Heart left ventricle (tissue), 16 donors: ENCODE measurements at regions not wholly inside any gene's neighbourhood (a gene's known extent, or its start where the extent isn't known, plus 50 kb on each side); places are given as distances from the start of the nearest gene placed in this dataset.

Experiments used
- ATAC-seq, 4 donors: fragments of 200-7000 bp; cut with Tn5 transposase; one replicate each; pipeline ENCODE4 v1.9.1; 2020 to 2022; ENCODE audit warnings: moderate library complexity in 4 of 4, mild to moderate bottlenecking in 3 of 4, moderate number of reproducible peaks in 1 of 4
- DNase-seq, 5 donors: peaks; one replicate each; pipeline ENCODE4 v3.0.0-alpha.2; 2020
- H3K27ac ChIP-seq, 12 donors: fragments of 200-600 bp; sonication (generic) in 4 of 12; one replicate each; pipeline versions ENCODE4 v1.5.0 to v1.8.0; 2016 to 2022; ENCODE audit warnings: mild to moderate bottlenecking in 2 of 12
- H3K27me3 ChIP-seq, 9 donors: fragments of 200-600 bp; sonication (generic) in 2 of 9; one replicate each; pipeline versions ENCODE4 v1.5.1 to v1.8.0; 2016 to 2022; ENCODE audit warnings: mild to moderate bottlenecking in 3 of 9
- H3K36me3 ChIP-seq, 9 donors: fragments of 200-600 bp; sonication (generic) in 2 of 9; one replicate each; pipeline versions ENCODE4 v1.5.0 to v1.8.0; 2018 to 2022; ENCODE audit warnings: mild to moderate bottlenecking in 2 of 9
- H3K4me1 ChIP-seq, 12 donors: fragments of 200-600 bp; sonication (generic) in 4 of 12; one replicate each; pipeline versions ENCODE4 v1.5.0 to v1.8.0; 2016 to 2022; ENCODE audit warnings: mild to moderate bottlenecking in 3 of 12
- H3K4me3 ChIP-seq, 12 donors: fragments of 200-600 bp; sonication (generic) in 4 of 12; one replicate each; pipeline versions ENCODE4 v1.5.0 to v1.8.0; 2017 to 2022; ENCODE audit warnings: mild to moderate bottlenecking in 9 of 12, moderate library complexity in 4 of 12
- H3K9me3 ChIP-seq, 12 donors: fragments of 200-600 bp; sonication (generic) in 4 of 12; one replicate each; pipeline versions ENCODE4 v1.5.0 to v1.8.0; 2016 to 2022; ENCODE audit warnings: mild to moderate bottlenecking in 1 of 12
- POLR2A ChIP-seq, 2 donors: fragments of 450-650 bp; IDR thresholded peaks; one replicate each; pipeline ENCODE4 v1.6.1; 2017; ENCODE audit warnings: antibody characterized with exemption in 2 of 2, mild to moderate bottlenecking in 2 of 2, moderate library complexity in 2 of 2
- WGBS, 4 donors: extraction: QIAGEN DNeasy Blood & Tissue Kit in 2 of 4; methylation state at CpG; one replicate each; pipeline versions ENCODE4 v1.1.5 to v1.1.7; 2013 to 2018; 5-methylcytosine and 5-hydroxymethylcytosine counted together
- intact Hi-C, 10 donors: fragments of 100-400 bp; cut with DNase I; formaldehyde crosslinking; loops; one replicate each; pipeline versions ENCODE4 v1.11.1 to v1.14.2; 2022
- TF ChIP-seq, protein P1 (sequence below), 12 donors: fragments of 200-600 bp; sonication (generic) in 4 of 12; IDR thresholded peaks; one replicate each; pipeline versions ENCODE4 v1.5.0 to v1.8.0; 2018 to 2022; ENCODE audit warnings: antibody characterized with exemption in 12 of 12, mild to moderate bottlenecking in 5 of 12
- donor health status: ischemic (EF 13 %, LVEDD 7.1; RV severe dilation, severe dysfunction).
- donor health status: healthy with polysubstance abuse.
- donor health status: DM: no; HTN: yes; CAD: no.
- donor health status: DM: no; HTN: no; CAD: no.
- donor health status: ischemic (EF 25% LVEDD 6.9; RV normal size, moderate dysfunction).
- donor health status: ischemic (EF 25% LVEDD 5.7; RV mildly dilated, moderate dysfunction).
- donor health status: healthy.
- donor health status: DM: yes; HTN: yes; CAD: no.
- donor health status: ischemic (EF 35%, LVEDD 5.7; RV mildly dilated, moderate dysfunction).
- donor health status: nonischemic (EF 11% LVEDD 7.7; RV severe dilation, severe dysfunction).
- donor health status: DM: yes; HTN: yes; CAD: no.
- donor health status: PGD.
- donor health status: ischemic (EF 29% LVEDD 5.4; RV normal size, mild dysfunction).
- donor health status: nonischemic (EF 23%, LVEDD 6.1; RV moderate dilation, normal function).

DNA sequence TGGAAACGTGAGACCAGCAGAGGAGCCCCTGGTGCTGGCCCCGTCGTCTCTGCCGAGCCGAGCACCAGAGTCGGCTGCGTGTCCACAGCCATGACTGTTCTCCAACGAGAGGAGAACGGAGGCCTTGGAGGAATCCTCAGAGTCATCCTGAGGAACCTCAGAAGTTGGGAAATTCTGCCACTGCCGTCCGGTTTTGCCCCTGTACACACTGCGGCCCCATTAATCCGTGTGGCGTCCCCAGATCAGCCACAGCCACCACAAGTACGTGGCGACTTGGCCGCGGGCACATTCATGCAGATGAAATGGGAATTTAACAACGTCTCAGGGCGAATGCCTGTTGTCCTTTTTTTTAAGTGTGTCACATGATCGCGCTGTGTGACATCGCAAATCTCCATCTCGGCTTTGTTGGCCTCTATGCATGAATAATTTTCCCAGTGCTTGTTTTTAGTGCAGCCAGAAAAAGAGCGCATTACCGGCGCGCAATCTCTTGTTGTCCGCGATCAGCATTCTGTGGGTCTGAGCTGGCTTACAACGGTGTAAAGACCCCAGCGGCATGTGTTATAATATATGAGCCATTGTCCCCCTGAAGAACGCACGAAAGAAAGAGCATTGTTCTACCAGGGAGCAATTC, 323.0 kb upstream of the IRX4 start:
- ATAC-seq (no peak), DNase-seq (no peak)
- 91 to 94% (median 92%) methylated on average over 34 of the region's 34 CpGs for WGBS, 4 donors
- no peak for TF ChIP-seq POLR2A (IDR thresholded peaks at IDR 0.05)
- TF ChIP-seq, protein P1, sequence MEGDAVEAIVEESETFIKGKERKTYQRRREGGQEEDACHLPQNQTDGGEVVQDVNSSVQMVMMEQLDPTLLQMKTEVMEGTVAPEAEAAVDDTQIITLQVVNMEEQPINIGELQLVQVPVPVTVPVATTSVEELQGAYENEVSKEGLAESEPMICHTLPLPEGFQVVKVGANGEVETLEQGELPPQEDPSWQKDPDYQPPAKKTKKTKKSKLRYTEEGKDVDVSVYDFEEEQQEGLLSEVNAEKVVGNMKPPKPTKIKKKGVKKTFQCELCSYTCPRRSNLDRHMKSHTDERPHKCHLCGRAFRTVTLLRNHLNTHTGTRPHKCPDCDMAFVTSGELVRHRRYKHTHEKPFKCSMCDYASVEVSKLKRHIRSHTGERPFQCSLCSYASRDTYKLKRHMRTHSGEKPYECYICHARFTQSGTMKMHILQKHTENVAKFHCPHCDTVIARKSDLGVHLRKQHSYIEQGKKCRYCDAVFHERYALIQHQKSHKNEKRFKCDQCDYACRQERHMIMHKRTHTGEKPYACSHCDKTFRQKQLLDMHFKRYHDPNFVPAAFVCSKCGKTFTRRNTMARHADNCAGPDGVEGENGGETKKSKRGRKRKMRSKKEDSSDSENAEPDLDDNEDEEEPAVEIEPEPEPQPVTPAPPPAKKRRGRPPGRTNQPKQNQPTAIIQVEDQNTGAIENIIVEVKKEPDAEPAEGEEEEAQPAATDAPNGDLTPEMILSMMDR (IDR thresholded peaks at IDR 0.05), result no peak
- Histone ChIP-seq H3K27ac (no peak overlapping the region), H3K4me1 (no peaks in the 10 kb centered on the region), H3K27me3 (peaks cover 0 to 28% (median 6%) of the 10 kb centered on the region in 9 donors), H3K4me3 (no peak overlapping the region), H3K36me3 (no peaks in the 10 kb centered on the region), H3K9me3 (no peaks in the 10 kb centered on the region)
- intact Hi-C loops, result loop anchor here in 2 of 10 donors (5.0 kb wide), 1 partner anchor 1397 kb away; no protein-coding TSS in a partner anchor

DNA sequence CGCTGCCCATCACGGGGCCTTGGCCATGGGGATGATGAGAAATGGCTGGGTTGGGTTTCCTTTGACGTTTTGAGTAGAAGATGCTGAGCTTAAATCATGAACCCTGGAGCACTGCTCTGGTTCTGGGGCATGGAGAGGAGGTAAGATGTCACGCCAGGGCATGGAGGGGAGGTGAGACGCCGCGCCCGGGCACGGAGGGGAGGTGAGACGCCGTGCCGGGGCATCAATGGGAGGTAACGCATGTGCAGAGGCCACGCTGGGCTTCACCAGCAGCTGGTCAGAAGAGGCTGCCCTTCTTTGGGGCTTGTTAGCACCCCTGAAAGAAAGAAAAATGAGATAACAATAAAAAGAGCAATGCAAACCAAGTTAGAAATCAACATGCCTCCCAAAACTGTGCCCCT, 322.5 kb upstream of the IRX4 start:
- Histone ChIP-seq H3K27ac (no peak overlapping the region), H3K4me3 (no peak overlapping the region), H3K36me3 (no peaks in the 10 kb centered on the region), H3K27me3 (peaks cover 0 to 25% (median 6%) of the 10 kb centered on the region in 9 donors), H3K4me1 (no peaks in the 10 kb centered on the region), H3K9me3 (no peaks in the 10 kb centered on the region)
- intact Hi-C loops, result loop anchor here in 2 of 10 donors (5.0 kb wide), 1 partner anchor 1397 kb away; no protein-coding TSS in a partner anchor
- WGBS, 4 donors, result 87 to 94% (median 89%) methylated on average over 14 of the region's 14 CpGs
- DNase-seq (no peak), ATAC-seq (no peak)
- TF ChIP-seq, protein P1 (IDR thresholded peaks at IDR 0.05), result no peak
- TF ChIP-seq POLR2A (IDR thresholded peaks at IDR 0.05), result no peak

- Histone ChIP-seq H3K4me3 (no peak overlapping the region), H3K27ac (no peak overlapping the region), H3K27me3 (peaks cover 0 to 19% (median 8%) of the 10 kb centered on the region in 9 donors), H3K36me3 (no peaks in the 10 kb centered on the region), H3K4me1 (no peaks in the 10 kb centered on the region), H3K9me3 (no peaks in the 10 kb centered on the region)
- 75 to 87% (median 83%) methylated on average over 17 to 21 of the region's 21 CpGs for WGBS, 4 donors
- ATAC-seq (peak in 1 of 4 donors; percentile 30), DNase-seq (no peak)
- TF ChIP-seq, protein P1 (IDR thresholded peaks at IDR 0.05), result no peak
- no peak for TF ChIP-seq POLR2A (IDR thresholded peaks at IDR 0.05)
- intact Hi-C loops, result loop anchor here in 2 of 10 donors (5.0 kb wide), 1 partner anchor 1398 kb away; no protein-coding TSS in a partner anchor
These were observed 321.9 kb upstream of the IRX4 start for GRCh38 chr5:2204366-2205184.

DNA sequence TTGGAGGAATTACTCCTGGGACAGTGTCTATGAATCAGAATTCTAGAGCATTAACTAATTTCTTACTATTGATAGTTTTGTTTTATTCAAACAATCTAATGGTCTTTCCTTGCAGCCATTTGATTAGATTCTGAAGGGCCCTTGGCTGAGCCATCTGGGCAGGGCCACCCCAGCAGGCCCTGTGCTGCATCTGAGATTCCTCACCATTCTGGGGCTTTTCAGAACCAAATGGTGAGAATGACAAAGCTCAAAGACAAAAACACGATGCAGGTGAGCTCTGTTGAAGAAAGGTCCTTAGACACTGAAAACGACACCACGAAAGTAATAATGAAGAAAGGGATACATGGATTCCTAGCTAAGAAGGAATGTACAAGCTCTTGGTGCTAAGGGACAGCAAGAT, 321.0 kb upstream of the IRX4 start:
- WGBS, 4 donors, result 59 to 69% (median 61%) methylated on average over 3 of the region's 3 CpGs
- intact Hi-C loops, result no loop called here
- DNase-seq, result no peak

More for the DNA sequence above, 321.0 kb upstream of the IRX4 start:
- Histone ChIP-seq H3K36me3 (no peaks in the 10 kb centered on the region), H3K27me3 (peaks cover 0 to 15% (median 6%) of the 10 kb centered on the region in 9 donors), H3K27ac (no peak overlapping the region), H3K4me1 (no peaks in the 10 kb centered on the region), H3K4me3 (no peak overlapping the region), H3K9me3 (no peaks in the 10 kb centered on the region)
- TF ChIP-seq POLR2A (IDR thresholded peaks at IDR 0.05), result no peak
- TF ChIP-seq, protein P1 (IDR thresholded peaks at IDR 0.05), result no peak
- ATAC-seq, result no peak
